Stimulated activated effector memory CD8-positive, alpha-beta T cell treated with anti-CD3 and anti-CD28 coated beads, Interleukin-12 subunit alpha, Interleukin-12 subunit beta, amount 100 ng/mL, for 72 hours (primary cell): ENCODE measurements at regions not wholly inside any gene's neighbourhood (a gene's known extent, or its start where the extent isn't known, plus 50 kb on each side); places are given as distances from the start of the nearest gene placed in this dataset.

Experiments
- ATAC-seq: fragments of 150-1000 bp; cut with Tn5 transposase; 2 replicates; pipeline ENCODE4 v1.10.0; 2021
- DNase-seq, 2 donors: peaks; one replicate each; pipeline ENCODE4 v3.0.0; 2021 to 2022; ENCODE audit warnings: low spot score in 2 of 2
- H3K27ac Mint-ChIP-seq: one replicate; pipeline ENCODE4 v1.8.0; 2022; ENCODE audit warnings: mild to moderate bottlenecking, mixed read lengths
- H3K36me3 Mint-ChIP-seq: one replicate; pipeline ENCODE4 v1.8.0; 2022; ENCODE audit warnings: mild to moderate bottlenecking, mixed read lengths
- H3K4me1 Mint-ChIP-seq: one replicate; pipeline ENCODE4 v1.8.0; 2022; ENCODE audit warnings: mixed read lengths
- H3K4me3 Mint-ChIP-seq: one replicate; pipeline ENCODE4 v1.8.0; 2022; ENCODE audit warnings: mild to moderate bottlenecking, mixed read lengths
- H3K9me3 Mint-ChIP-seq: one replicate; pipeline ENCODE4 v1.8.0; 2022; ENCODE audit warnings: mixed read lengths

DNA sequence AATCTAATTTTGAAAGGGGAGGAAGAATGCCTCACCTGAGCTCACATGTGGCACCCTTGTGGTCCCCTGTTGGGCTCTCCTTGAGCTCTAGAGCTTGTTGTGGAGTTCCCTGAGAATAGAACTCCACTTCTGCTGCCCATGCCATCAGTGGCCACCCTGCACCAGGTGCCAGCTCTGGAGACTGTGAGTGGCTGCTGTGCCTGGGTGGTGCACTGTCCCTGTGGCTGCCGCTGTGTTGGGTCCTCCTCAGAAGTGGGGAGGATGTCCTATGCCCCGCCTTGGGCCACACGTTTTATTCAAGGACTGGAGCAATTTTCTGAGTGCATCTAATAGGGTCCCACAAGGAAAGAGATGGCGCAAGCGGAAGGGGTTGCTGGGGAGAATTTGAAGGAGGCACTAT, 67.9 kb upstream of the MAP3K7 start:
- no peaks in the 10 kb centered on the region for H3K4me1 Mint-ChIP-seq

GRCh38 chr6:90654166-90654565, 67.3 kb upstream of the MAP3K7 start:
- ATAC-seq: no peak
- no peaks in the 10 kb centered on the region for H3K9me3 Mint-ChIP-seq
- H3K4me1 Mint-ChIP-seq: no peaks in the 10 kb centered on the region
- no peaks in the 10 kb centered on the region for H3K36me3 Mint-ChIP-seq
- DNase-seq: no peak
- no peak overlapping the region for H3K27ac Mint-ChIP-seq
- H3K4me3 Mint-ChIP-seq: no peak overlapping the region

More for the DNA sequence above, 67.9 kb upstream of the MAP3K7 start:
- no peak overlapping the region for H3K4me3 Mint-ChIP-seq
- H3K9me3 Mint-ChIP-seq: no peaks in the 10 kb centered on the region
- H3K36me3 Mint-ChIP-seq: no peaks in the 10 kb centered on the region
- no peak for ATAC-seq
- no peak overlapping the region for H3K27ac Mint-ChIP-seq
- no peak for DNase-seq

DNA sequence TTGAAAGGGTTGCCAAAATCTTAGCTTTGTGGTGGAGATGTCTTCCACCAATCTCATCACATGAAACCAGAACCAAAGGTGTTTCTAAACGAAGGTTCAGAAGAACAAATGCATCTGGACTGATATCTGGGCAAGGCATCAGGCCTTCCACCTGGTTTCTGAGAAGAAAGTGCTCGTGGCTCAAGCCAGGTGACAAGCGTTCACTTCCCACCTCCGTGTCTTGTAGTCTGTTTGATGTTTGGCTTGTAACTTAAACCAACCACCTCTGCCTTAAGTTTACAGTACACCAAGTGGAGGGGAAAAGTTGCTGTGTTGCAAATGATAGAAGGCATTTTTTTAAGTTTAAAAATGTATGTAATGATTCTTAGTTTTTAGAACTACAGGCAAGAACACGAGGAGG, 66.9 kb upstream of the MAP3K7 start:
- ATAC-seq (no peak), DNase-seq (no peak)
- H3K27ac Mint-ChIP-seq: no peak overlapping the region
- H3K4me3 Mint-ChIP-seq: no peak overlapping the region
- no peaks in the 10 kb centered on the region for H3K9me3 Mint-ChIP-seq
- no peaks in the 10 kb centered on the region for H3K4me1 Mint-ChIP-seq
- no peaks in the 10 kb centered on the region for H3K36me3 Mint-ChIP-seq

DNA sequence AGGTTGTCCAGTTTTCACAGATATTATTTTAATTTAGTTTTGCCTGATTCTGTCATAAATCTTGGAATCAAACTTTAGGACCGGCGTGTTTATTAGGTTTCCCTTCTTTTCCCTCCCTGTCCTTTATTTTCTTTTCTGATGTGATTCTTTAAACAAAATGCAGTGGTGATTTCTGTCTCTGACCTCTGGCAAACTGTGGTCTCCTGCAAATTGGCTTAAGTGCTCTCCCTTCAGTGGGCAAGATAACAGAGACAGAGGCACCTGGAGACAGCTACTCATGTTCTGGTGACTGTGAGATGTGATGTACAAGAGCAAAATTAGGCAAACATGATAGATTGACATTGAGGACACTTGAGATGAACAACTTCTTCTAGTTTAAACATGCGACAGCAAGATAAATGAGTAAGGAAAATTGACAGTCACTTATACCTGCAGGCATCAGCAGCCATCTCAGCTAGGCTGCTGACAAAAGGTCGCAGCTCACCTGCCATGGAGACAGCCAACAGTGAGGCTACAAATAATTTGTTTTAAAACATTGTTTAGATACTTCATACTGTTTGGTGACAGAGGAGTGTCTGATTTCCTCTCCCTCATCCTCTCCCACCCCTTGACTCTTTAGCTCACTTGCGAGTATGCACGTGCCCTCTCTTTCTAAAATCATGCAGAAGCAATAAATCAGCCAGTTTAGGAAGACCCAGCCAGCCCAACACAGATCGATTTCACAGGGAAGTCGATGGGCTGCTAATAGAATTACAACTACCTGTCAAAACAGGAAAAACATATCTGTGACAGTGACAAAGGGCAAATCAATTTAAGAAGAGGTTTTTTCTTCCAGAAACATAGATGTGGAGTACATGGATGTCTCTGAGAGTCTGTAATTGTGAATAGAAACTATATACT, 63.4 kb upstream of the MAP3K7 start:
- ATAC-seq: no peak
- H3K4me1 Mint-ChIP-seq: no peaks in the 10 kb centered on the region

GRCh38 chr6:90648873-90649272, 62.0 kb upstream of the MAP3K7 start:
- no peaks in the 10 kb centered on the region for H3K36me3 Mint-ChIP-seq
- ATAC-seq: peak; percentile 32
- H3K4me3 Mint-ChIP-seq: no peak overlapping the region
- H3K9me3 Mint-ChIP-seq: no peaks in the 10 kb centered on the region
- no peaks in the 10 kb centered on the region for H3K4me1 Mint-ChIP-seq
- no peak overlapping the region for H3K27ac Mint-ChIP-seq
- no peak for DNase-seq

More for the DNA sequence above, 63.4 kb upstream of the MAP3K7 start:
- no peak for DNase-seq
- no peaks in the 10 kb centered on the region for H3K36me3 Mint-ChIP-seq
- H3K9me3 Mint-ChIP-seq: no peaks in the 10 kb centered on the region
- H3K4me3 Mint-ChIP-seq: no peak overlapping the region
- H3K27ac Mint-ChIP-seq: no peak overlapping the region

GRCh38 chr6:90646940-90647339, 60.1 kb upstream of the MAP3K7 start:
- ATAC-seq (no peak), DNase-seq (no peak)
- Mint-ChIP-seq H3K4me3 (no peak overlapping the region), H3K27ac (no peak overlapping the region), H3K9me3 (no peaks in the 10 kb centered on the region), H3K36me3 (no peaks in the 10 kb centered on the region), H3K4me1 (no peaks in the 10 kb centered on the region)

DNA sequence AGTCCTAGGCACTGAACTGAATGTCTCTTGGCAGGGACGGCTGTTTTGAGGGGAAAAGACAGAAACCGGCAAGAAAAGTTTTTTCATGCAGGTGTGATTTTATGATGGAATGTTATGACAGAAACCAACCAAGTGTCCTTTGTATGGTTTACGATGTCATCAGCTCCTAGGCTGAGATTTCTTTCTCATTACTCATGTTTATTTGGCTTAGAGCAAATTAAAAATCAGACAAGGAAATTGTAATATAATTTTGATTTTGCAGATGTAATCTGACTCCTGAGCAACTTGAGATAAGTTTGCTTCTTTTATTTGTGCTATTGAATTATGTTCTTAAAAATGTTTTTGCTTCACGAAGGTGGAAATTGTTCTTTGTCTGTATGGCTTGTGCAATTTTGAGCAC, 58.8 kb upstream of the MAP3K7 start:
- Mint-ChIP-seq H3K36me3 (no peaks in the 10 kb centered on the region), H3K4me3 (no peak overlapping the region)
- DNase-seq: no peak

DNA sequence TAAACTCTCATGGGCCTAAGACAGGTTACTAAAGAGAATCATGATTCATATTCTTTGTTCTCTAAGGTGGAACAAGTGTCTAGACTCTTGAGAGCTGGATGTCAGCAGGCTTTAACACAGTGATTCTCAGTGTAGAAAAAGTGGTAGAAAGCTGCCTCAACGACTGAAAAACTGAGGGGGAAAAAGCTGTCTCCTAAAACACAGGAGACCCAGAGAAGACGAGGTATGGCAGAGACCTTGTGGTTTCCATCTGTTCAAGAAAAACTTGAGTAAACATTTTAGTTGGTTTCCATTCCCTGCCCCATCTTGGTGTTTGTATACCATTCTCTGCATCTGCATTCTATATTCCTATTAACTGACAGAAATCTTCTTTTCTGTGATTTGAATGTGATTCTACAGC, 57.6 kb upstream of the MAP3K7 start:
- ATAC-seq (no peak), DNase-seq (no peak)
- no peaks in the 10 kb centered on the region for H3K9me3 Mint-ChIP-seq
- no peaks in the 10 kb centered on the region for H3K36me3 Mint-ChIP-seq
- no peak overlapping the region for H3K4me3 Mint-ChIP-seq
- H3K27ac Mint-ChIP-seq: no peak overlapping the region
- H3K4me1 Mint-ChIP-seq: no peaks in the 10 kb centered on the region

More for the DNA sequence above, 58.8 kb upstream of the MAP3K7 start:
- Mint-ChIP-seq H3K27ac (no peak overlapping the region), H3K9me3 (no peaks in the 10 kb centered on the region), H3K4me1 (no peaks in the 10 kb centered on the region)
- no peak for ATAC-seq

DNA sequence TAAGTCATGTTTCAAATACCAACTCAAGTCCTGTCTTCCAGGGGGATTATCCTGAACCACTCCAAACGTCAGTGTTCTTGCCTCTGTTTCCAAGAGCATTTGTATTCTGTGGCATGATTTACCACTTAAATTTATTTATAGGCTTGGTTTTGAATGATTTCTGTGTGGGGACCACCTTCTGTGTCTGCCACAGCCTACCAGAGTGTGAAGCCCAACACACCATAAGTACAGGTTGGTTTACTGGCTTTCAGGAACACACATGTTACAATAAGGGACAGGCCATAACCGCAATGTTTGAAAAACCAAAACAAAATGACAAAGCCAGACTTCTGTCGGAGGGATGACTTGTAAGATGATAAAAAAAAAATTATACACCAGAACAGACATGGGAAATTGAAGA, 56.5 kb upstream of the MAP3K7 start:
- Mint-ChIP-seq H3K27ac (no peak overlapping the region), H3K36me3 (no peaks in the 10 kb centered on the region), H3K4me3 (no peak overlapping the region), H3K4me1 (no peaks in the 10 kb centered on the region), H3K9me3 (peaks cover under 1% of the 10 kb centered on the region)
- DNase-seq (no peak), ATAC-seq (no peak)

DNA sequence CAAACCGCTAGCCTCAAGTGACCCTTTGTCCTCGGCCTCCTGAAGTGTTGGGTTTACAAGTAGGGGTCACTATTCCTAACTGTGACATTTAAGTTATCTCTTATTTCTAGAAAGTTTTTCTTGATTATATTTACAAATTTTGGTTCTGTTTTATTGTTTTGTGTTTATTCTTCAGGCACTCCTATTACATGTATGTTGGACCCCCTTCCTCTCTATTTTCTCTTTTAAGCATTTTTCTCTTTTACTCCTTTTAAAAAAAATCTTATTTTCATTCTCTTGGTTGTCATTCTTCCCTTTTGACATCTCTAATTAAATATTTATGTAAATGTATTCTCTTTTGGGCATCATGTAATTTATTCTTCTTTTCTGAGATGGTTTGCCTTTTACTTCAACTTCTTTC, 50.4 kb upstream of the MAP3K7 start:
- peaks cover 10% of the 10 kb centered on the region for H3K9me3 Mint-ChIP-seq
- no peaks in the 10 kb centered on the region for H3K36me3 Mint-ChIP-seq
- no peak overlapping the region for H3K27ac Mint-ChIP-seq
- no peak overlapping the region for H3K4me3 Mint-ChIP-seq
- H3K4me1 Mint-ChIP-seq: no peaks in the 10 kb centered on the region
- DNase-seq (no peak), ATAC-seq (no peak)
